HG02610 (cell line): ENCODE measurements at regions not wholly inside any gene's neighbourhood (a gene's known extent, or its start where the extent isn't known, plus 50 kb on each side); places are given as distances from the start of the nearest gene placed in this dataset.
A peak's percentile ranks its signal among the peaks of the same experiment; 100 is the strongest.

Source experiments
- ATAC-seq: cut with Tn5 transposase; IDR thresholded peaks from one replicate; pipeline ENCODE4 v1.9.1; 2021; ENCODE audit warnings: mild to moderate bottlenecking, moderate library complexity; ENCODE audit not compliant: unreplicated experiment

- ATAC-seq: no peak
Observed at GRCh38 chr21:26412885-26413284, 160.2 kb downstream of the CYYR1 start.

- ATAC-seq: no peak
Observed at GRCh38 chr21:26409735-26410134, 163.4 kb downstream of the CYYR1 start.

GRCh38 chr21:26408511-26408910 lies 164.6 kb downstream of the CYYR1 start:
- no peak for ATAC-seq

- ATAC-seq: no peak
Observed at GRCh38 chr21:26406526-26406925, 166.6 kb downstream of the CYYR1 start.

GRCh38 chr21:26405735-26406361 lies 167.2 kb downstream of the CYYR1 start:
- no peak for ATAC-seq

GRCh38 chr21:26405071-26405470 lies 168.0 kb downstream of the CYYR1 start:
- ATAC-seq: no peak

- no peak for ATAC-seq
Observed at GRCh38 chr21:26404288-26404687, 168.8 kb downstream of the CYYR1 start.

- no peak for ATAC-seq
Observed at GRCh38 chr21:26403321-26403720, 169.8 kb downstream of the CYYR1 start.

- no peak for ATAC-seq
Observed at GRCh38 chr21:26397545-26397944, 175.5 kb downstream of the CYYR1 start.

GRCh38 chr21:26394341-26394740 lies 178.7 kb downstream of the CYYR1 start:
- ATAC-seq: no peak

GRCh38 chr21:26391166-26391565 lies 181.9 kb downstream of the CYYR1 start:
- ATAC-seq: no peak

GRCh38 chr21:26389971-26390641 lies 183.0 kb downstream of the CYYR1 start:
- ATAC-seq: peak; percentile 83

GRCh38 chr21:26388731-26389231 lies 184.3 kb downstream of the CYYR1 start:
- ATAC-seq: no peak

GRCh38 chr21:26385721-26386120 lies 187.4 kb downstream of the CYYR1 start:
- no peak for ATAC-seq

GRCh38 chr21:26379561-26379960 lies 193.5 kb downstream of the CYYR1 start:
- peak; percentile 78 for ATAC-seq

- ATAC-seq: no peak
Observed at GRCh38 chr21:26377111-26377694, 195.9 kb downstream of the CYYR1 start.

- no peak for ATAC-seq
Observed at GRCh38 chr21:26374817-26375216, 198.3 kb downstream of the CYYR1 start.

- no peak for ATAC-seq
Observed at GRCh38 chr21:26368591-26369320, 198.2 kb upstream of the APP start.

GRCh38 chr21:26366781-26367180 lies 196.2 kb upstream of the APP start:
- no peak for ATAC-seq

- ATAC-seq: no peak
Observed at GRCh38 chr21:26365849-26366248, 195.3 kb upstream of the APP start.

GRCh38 chr21:26351661-26352060 lies 181.1 kb upstream of the APP start:
- ATAC-seq: no peak

- no peak for ATAC-seq
Observed at GRCh38 chr21:26332867-26333266, 162.3 kb upstream of the APP start.
